Endodermal cell (in vitro differentiated cells): ENCODE measurements at regions not wholly inside any gene's neighbourhood (a gene's known extent, or its start where the extent isn't known, plus 50 kb on each side); places are given as distances from the start of the nearest gene placed in this dataset.

ENCODE experiments used
- DNase-seq: peaks from one replicate; pipeline ENCODE4 v3.0.0-alpha.2; 2017
- H3K27ac ChIP-seq: 2 replicates; pipeline ENCODE4 v1.5.1; 2013; ENCODE audit warnings: mild to moderate bottlenecking, low read depth, low read length, moderate library complexity
- H3K27me3 ChIP-seq: 2 replicates; pipeline ENCODE4 v1.6.1; 2013; ENCODE audit warnings: mild to moderate bottlenecking, low read length, moderate library complexity; ENCODE audit not compliant: insufficient read depth, control insufficient read depth, poor library complexity, severe bottlenecking
- H3K36me3 ChIP-seq: 2 replicates; pipeline ENCODE4 v1.7.0; 2013; ENCODE audit warnings: mild to moderate bottlenecking, low read length, moderate library complexity; ENCODE audit not compliant: control insufficient read depth, insufficient read depth
- H3K4me1 ChIP-seq: one replicate; pipeline ENCODE4 v1.7.0; 2013; ENCODE audit warnings: low read length; ENCODE audit not compliant: control insufficient read depth, insufficient read depth
- H3K4me3 ChIP-seq: 2 replicates; pipeline ENCODE4 v1.5.1; 2013; ENCODE audit warnings: mild to moderate bottlenecking, low read length, moderate library complexity
- H3K9ac ChIP-seq: 2 replicates; pipeline ENCODE4 v1.6.1; 2013; ENCODE audit warnings: mild to moderate bottlenecking, low read length, moderate library complexity; ENCODE audit not compliant: poor library complexity, severe bottlenecking; ENCODE audit errors: extremely low read depth
- H3K9me3 ChIP-seq: 2 replicates; pipeline ENCODE4 v1.6.1; 2013; ENCODE audit warnings: mild to moderate bottlenecking, low read length, moderate library complexity; ENCODE audit not compliant: control insufficient read depth
- H3K27ac Mint-ChIP-seq: 2 replicates; pipeline ENCODE4 v1.8.0; 2020; ENCODE audit warnings: mixed read lengths
- H3K27me3 Mint-ChIP-seq: 2 replicates; pipeline ENCODE4 v1.8.0; 2021; ENCODE audit warnings: mild to moderate bottlenecking, mixed read lengths; ENCODE audit not compliant: insufficient read depth
- H3K36me3 Mint-ChIP-seq: 2 replicates; pipeline ENCODE4 v1.8.0; 2020; ENCODE audit warnings: low read depth, mixed read lengths
- H3K4me1 Mint-ChIP-seq: 2 replicates; pipeline ENCODE4 v1.8.0; 2020; ENCODE audit warnings: mixed read lengths
- H3K4me3 Mint-ChIP-seq: 2 replicates; pipeline ENCODE4 v1.8.0; 2020; ENCODE audit warnings: mild to moderate bottlenecking, moderate library complexity, mixed read lengths
- H3K9me3 Mint-ChIP-seq: 2 replicates; pipeline ENCODE4 v1.8.0; 2020; ENCODE audit warnings: mild to moderate bottlenecking, mixed read lengths
- CTCF ChIP-seq: fragments of 200-600 bp; sonication (generic); conservative IDR thresholded peaks from 2 replicates; pipeline ENCODE4 v1.5.0; 2021; ENCODE audit warnings: antibody characterized with exemption, mild to moderate bottlenecking
- WGBS, 2 experiments: methylation state at CpG; one replicate each; pipeline versions ENCODE4 v1.1.5 to v1.1.7; 2013; ENCODE audit warnings: missing lambda C conversion rate in 2 of 2, mixed read lengths in 1 of 2; ENCODE audit not compliant: insufficient coverage in 1 of 2, insufficient read length in 1 of 2; 5-methylcytosine and 5-hydroxymethylcytosine counted together

- WGBS, 2 experiments: 61 to 100% methylated on average over 1 to 3 of the region's 3 CpGs
- Histone ChIP-seq H3K9ac (no peak overlapping the region), H3K27me3 (no peaks in the 10 kb centered on the region), H3K27ac (no peak overlapping the region), H3K4me3 (no peak overlapping the region), H3K36me3 (no peaks in the 10 kb centered on the region), H3K9me3 (peaks cover 48% of the 10 kb centered on the region), H3K4me1 (peaks cover under 1% of the 10 kb centered on the region)
- Mint-ChIP-seq H3K4me1 (peaks cover 10% of the 10 kb centered on the region), H3K4me3 (no peak overlapping the region), H3K27ac (peak overlapping the region; percentile 73), H3K27me3 (no peaks in the 10 kb centered on the region), H3K9me3 (peaks cover 32% of the 10 kb centered on the region), H3K36me3 (peaks cover 18% of the 10 kb centered on the region)
- DNase-seq: no peak
- no peak for TF ChIP-seq CTCF
Observed at GRCh38 chr4:85092536-85092935, 126.0 kb upstream of the WDFY3 start.

DNA sequence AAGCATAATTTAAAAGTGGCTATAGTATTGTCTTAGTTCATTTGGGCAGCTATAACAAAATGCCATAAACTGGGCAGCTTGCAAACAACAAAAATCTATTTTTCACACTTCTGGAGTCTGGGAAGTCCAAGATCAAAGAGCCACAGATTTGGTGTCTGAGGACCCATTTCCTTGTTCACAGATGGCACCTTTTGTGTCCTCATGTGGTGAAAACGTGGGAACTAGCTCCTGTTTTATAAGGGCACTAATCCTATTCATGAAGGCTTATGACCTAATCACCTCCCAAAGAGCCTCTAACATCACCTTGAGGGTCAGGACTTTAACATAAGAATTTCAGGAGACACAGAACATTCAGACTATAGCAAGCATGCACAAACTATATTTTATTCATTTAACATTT, 126.5 kb upstream of the WDFY3 start:
- Mint-ChIP-seq H3K36me3 (peaks cover 18% of the 10 kb centered on the region), H3K4me3 (no peak overlapping the region), H3K27ac (peak overlapping the region; percentile 73), H3K4me1 (peaks cover 10% of the 10 kb centered on the region), H3K9me3 (peaks cover 35% of the 10 kb centered on the region), H3K27me3 (no peaks in the 10 kb centered on the region)
- H3K36me3 ChIP-seq: no peaks in the 10 kb centered on the region
- no peaks in the 10 kb centered on the region for H3K27me3 ChIP-seq
- DNase-seq: no peak
- H3K9ac ChIP-seq: no peak overlapping the region
- H3K9me3 ChIP-seq: peaks cover 49% of the 10 kb centered on the region
- no peaks in the 10 kb centered on the region for H3K4me1 ChIP-seq
- no peak overlapping the region for H3K27ac ChIP-seq
- no peak for TF ChIP-seq CTCF
- WGBS, 2 experiments: 33 to 55% methylated on average over 1 of the region's 1 CpG
- no peak overlapping the region for H3K4me3 ChIP-seq

DNA sequence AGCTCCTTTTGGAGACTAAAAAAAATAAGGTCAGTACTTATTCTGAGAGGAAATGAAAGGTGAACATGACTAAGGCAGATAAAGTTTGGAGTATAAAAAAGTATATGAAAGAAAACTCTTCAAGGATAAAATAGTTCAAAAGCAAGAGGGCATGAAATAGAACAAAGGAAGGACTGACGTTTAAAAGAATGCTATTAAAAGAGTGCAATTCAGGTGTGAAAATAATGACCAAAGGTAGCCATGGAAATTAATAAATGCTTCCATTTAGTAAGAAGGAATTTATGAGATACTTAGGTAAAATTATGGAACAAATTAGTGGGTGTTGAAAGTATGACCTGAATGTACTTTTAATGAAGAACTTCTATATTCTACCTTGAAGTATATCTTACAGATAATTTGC, 128.2 kb upstream of the WDFY3 start:
- WGBS, 2 experiments: 89 to 100% methylated on average over 1 of the region's 1 CpG
- H3K4me3 Mint-ChIP-seq: no peak overlapping the region
- Histone ChIP-seq H3K27me3 (no peaks in the 10 kb centered on the region), H3K9ac (no peak overlapping the region), H3K4me3 (no peak overlapping the region), H3K9me3 (peaks cover 38% of the 10 kb centered on the region), H3K27ac (no peak overlapping the region), H3K36me3 (no peaks in the 10 kb centered on the region), H3K4me1 (no peaks in the 10 kb centered on the region)
- peaks cover 6% of the 10 kb centered on the region for H3K36me3 Mint-ChIP-seq
- no peaks in the 10 kb centered on the region for H3K27me3 Mint-ChIP-seq
- no peak for TF ChIP-seq CTCF
- peaks cover 10% of the 10 kb centered on the region for H3K4me1 Mint-ChIP-seq
- no peak for DNase-seq
- H3K9me3 Mint-ChIP-seq: peaks cover 24% of the 10 kb centered on the region
- no peak overlapping the region for H3K27ac Mint-ChIP-seq
